ENCODE measurements at regions not wholly inside any gene's neighbourhood (a gene's known extent, or its start where the extent isn't known, plus 50 kb on each side); places are given as distances from the start of the nearest gene placed in this dataset.

GRCh38 chr6:121510568-121511177 is 75.2 kb downstream of the GJA1 start:
- intact Hi-C loops (cut with DNase I): no loop called here
- TF ChIP-seq CTCF (IDR thresholded peaks at IDR 0.05): no peak
- TF ChIP-seq POLR2A (IDR thresholded peaks at IDR 0.05): peak in 1 of 2 donors; percentile 49
- Histone ChIP-seq H3K27ac (peak overlapping the region; percentile 63 to 76 (median 76)), H3K27me3 (no peaks in the 10 kb centered on the region), H3K36me3 (no peaks in the 10 kb centered on the region), H3K4me3 (replicated peaks in 1 of 3) (no peak overlapping the region), H3K4me1 (peaks cover 6 to 18% of the 10 kb centered on the region in 2 donors), H3K9me3 (no peaks in the 10 kb centered on the region)
- WGBS, 2 donors: 33 to 43% methylated on average over 8 of the region's 8 CpGs
- peak; percentile 46 to 60 for DNase-seq

- no peaks in the 10 kb centered on the region for H3K36me3 ChIP-seq
- no peaks in the 10 kb centered on the region for H3K27me3 ChIP-seq
- peaks cover 13 to 26% of the 10 kb centered on the region in 2 donors for H3K4me1 ChIP-seq
- DNase-seq: no peak
- WGBS, 2 donors: 95 to 100% methylated on average over 1 of the region's 1 CpG
- no peak overlapping the region for H3K27ac ChIP-seq
- no peak for TF ChIP-seq CTCF (IDR thresholded peaks at IDR 0.05)
- no peak for TF ChIP-seq POLR2A (IDR thresholded peaks at IDR 0.05)
- intact Hi-C loops (cut with DNase I): no loop called here
- H3K4me3 ChIP-seq (replicated peaks in 1 of 3): no peak overlapping the region
- no peaks in the 10 kb centered on the region for H3K9me3 ChIP-seq
Measured at GRCh38 chr6:121515630-121516265, 80.3 kb downstream of the GJA1 start.

- Histone ChIP-seq H3K27ac (no peak overlapping the region), H3K36me3 (no peaks in the 10 kb centered on the region), H3K27me3 (no peaks in the 10 kb centered on the region), H3K9me3 (no peaks in the 10 kb centered on the region), H3K4me3 (replicated peaks in 1 of 3) (no peak overlapping the region), H3K4me1 (peaks cover 15 to 26% of the 10 kb centered on the region in 2 donors)
- intact Hi-C loops (cut with DNase I): no loop called here
- DNase-seq: no peak
- 95% methylated on average over 6 of the region's 6 CpGs for WGBS, 2 donors
- TF ChIP-seq CTCF (IDR thresholded peaks at IDR 0.05): no peak
- no peak for TF ChIP-seq POLR2A (IDR thresholded peaks at IDR 0.05)
Measured at GRCh38 chr6:121516331-121516730, 80.9 kb downstream of the GJA1 start.

- intact Hi-C loops (cut with DNase I): no loop called here
- WGBS, 2 donors: 23 to 38% methylated on average over 7 of the region's 7 CpGs
- no peaks in the 10 kb centered on the region for H3K27me3 ChIP-seq
- H3K36me3 ChIP-seq: no peaks in the 10 kb centered on the region
- no peaks in the 10 kb centered on the region for H3K9me3 ChIP-seq
- peak overlapping the region; percentile 93 to 94 (median 93) for H3K27ac ChIP-seq
- no peak overlapping the region for H3K4me3 ChIP-seq (replicated peaks in 1 of 3)
- DNase-seq: peak; percentile 53 to 62
- peak in 1 of 2 donors; percentile 57 for TF ChIP-seq POLR2A (IDR thresholded peaks at IDR 0.05)
- TF ChIP-seq CTCF (IDR thresholded peaks at IDR 0.05): peak in 2 of 6 experiments; percentile 5 to 19
- H3K4me1 ChIP-seq: peaks cover 26 to 37% of the 10 kb centered on the region in 2 donors
Measured at GRCh38 chr6:121520337-121521163, 85.1 kb downstream of the GJA1 start.

Measured in thyroid gland (tissue), 4 donors.